Spleen (tissue), 3 donors: ENCODE measurements at regions not wholly inside any gene's neighbourhood (a gene's known extent, or its start where the extent isn't known, plus 50 kb on each side); places are given as distances from the start of the nearest gene placed in this dataset.

Source experiments
- POLR2A ChIP-seq, 3 donors: fragments of 450-650 bp; IDR thresholded peaks; one replicate each; pipeline ENCODE4 v1.5.1; 2017; ENCODE audit warnings: antibody characterized with exemption in 3 of 3, mild to moderate bottlenecking in 1 of 3
- POLR2AphosphoS5 ChIP-seq, 3 donors: sonication (generic); formaldehyde crosslinking; IDR thresholded peaks; one replicate each; pipeline ENCODE4 v1.5.1; 2017; ENCODE audit warnings: antibody characterized with exemption in 3 of 3

- TF ChIP-seq POLR2AphosphoS5 (IDR thresholded peaks at IDR 0.05) (no peak), POLR2A (IDR thresholded peaks at IDR 0.05) (no peak)
Measured at GRCh38 chr2:223501641-223502040, 100.5 kb downstream of the SCG2 start.
